HG03159 (cell line): ENCODE measurements at regions not wholly inside any gene's neighbourhood (a gene's known extent, or its start where the extent isn't known, plus 50 kb on each side); places are given as distances from the start of the nearest gene placed in this dataset.

Experiments
- ATAC-seq: cut with Tn5 transposase; IDR thresholded peaks from one replicate; pipeline ENCODE4 v1.9.1; 2021; ENCODE audit warnings: mild to moderate bottlenecking, moderate library complexity; ENCODE audit not compliant: unreplicated experiment

GRCh38 chr13:21956666-21957065 is 285.8 kb downstream of the FGF9 start:
- ATAC-seq, result no peak

GRCh38 chr13:21957833-21958232 is 287.0 kb downstream of the FGF9 start:
- ATAC-seq, result no peak

- no peak for ATAC-seq
These were observed 289.2 kb downstream of the FGF9 start for GRCh38 chr13:21960108-21960507.

GRCh38 chr13:21964686-21965085 is 293.8 kb downstream of the FGF9 start:
- no peak for ATAC-seq

- ATAC-seq, result no peak
These were observed 294.2 kb downstream of the FGF9 start for GRCh38 chr13:21965095-21965494.

GRCh38 chr13:21966014-21966413 is 295.1 kb downstream of the FGF9 start:
- ATAC-seq, result no peak

- ATAC-seq, result no peak
These were observed 297.0 kb downstream of the FGF9 start for GRCh38 chr13:21967871-21968270.

- ATAC-seq, result no peak
These were observed 299.3 kb downstream of the FGF9 start for GRCh38 chr13:21970172-21970571.

- ATAC-seq, result no peak
These were observed 300.0 kb downstream of the FGF9 start for GRCh38 chr13:21970918-21971317.

- no peak for ATAC-seq
These were observed 301.1 kb downstream of the FGF9 start for GRCh38 chr13:21971662-21972621.

- no peak for ATAC-seq
These were observed 302.7 kb downstream of the FGF9 start for GRCh38 chr13:21973437-21974125.

- no peak for ATAC-seq
These were observed 303.9 kb downstream of the FGF9 start for GRCh38 chr13:21974741-21975140.

GRCh38 chr13:21976159-21976558 is 305.3 kb downstream of the FGF9 start:
- ATAC-seq, result no peak

- ATAC-seq, result no peak
These were observed 308.4 kb downstream of the FGF9 start for GRCh38 chr13:21979161-21979806.

- ATAC-seq, result no peak
These were observed 309.2 kb downstream of the FGF9 start for GRCh38 chr13:21980049-21980448.

- ATAC-seq, result no peak
These were observed 313.3 kb downstream of the FGF9 start for GRCh38 chr13:21984156-21984555.

- ATAC-seq, result no peak
These were observed 315.7 kb downstream of the FGF9 start for GRCh38 chr13:21986602-21987001.

- no peak for ATAC-seq
These were observed 316.9 kb downstream of the FGF9 start for GRCh38 chr13:21987793-21988192.

GRCh38 chr13:21988624-21989023 is 317.8 kb downstream of the FGF9 start:
- ATAC-seq, result no peak

- no peak for ATAC-seq
These were observed 325.2 kb downstream of the FGF9 start for GRCh38 chr13:21996049-21996448.

- ATAC-seq, result no peak
These were observed 326.9 kb downstream of the FGF9 start for GRCh38 chr13:21997726-21998125.
